ENCODE measurements at regions not wholly inside any gene's neighbourhood (a gene's known extent, or its start where the extent isn't known, plus 50 kb on each side); places are given as distances from the start of the nearest gene placed in this dataset.

DNA sequence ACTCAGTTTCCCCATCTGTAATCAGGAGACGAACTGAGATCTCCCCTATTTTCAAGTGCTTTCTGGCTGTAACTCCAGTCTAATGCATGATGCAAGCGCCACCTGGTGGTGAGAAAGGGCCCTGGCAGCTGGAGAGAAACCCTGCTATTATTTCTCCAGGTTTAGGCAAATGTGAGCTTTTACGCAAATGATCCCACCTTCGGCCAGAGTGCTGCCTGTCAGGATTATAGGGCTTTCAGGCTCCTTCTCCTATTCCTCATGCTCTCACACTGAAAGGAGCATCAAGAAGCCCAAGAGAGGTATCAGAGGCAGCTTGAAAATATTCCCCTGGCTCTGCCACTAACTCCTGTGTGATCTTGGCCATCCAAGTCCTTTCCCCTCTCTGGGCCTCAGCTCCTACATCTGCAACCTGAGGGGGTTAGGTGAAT is 93.9 kb upstream of the RASGRF1 start:
- intact Hi-C loops (cut with DNase I; ENCODE audit: low total_unique reads): loop anchor here (2.0 to 5.0 kb wide), 2 partner anchors 156 to 277 kb away; no protein-coding TSS in a partner anchor
- H3K4me3 ChIP-seq: no peak overlapping the region
- no peaks in the 10 kb centered on the region for H3K9me3 ChIP-seq

DNA sequence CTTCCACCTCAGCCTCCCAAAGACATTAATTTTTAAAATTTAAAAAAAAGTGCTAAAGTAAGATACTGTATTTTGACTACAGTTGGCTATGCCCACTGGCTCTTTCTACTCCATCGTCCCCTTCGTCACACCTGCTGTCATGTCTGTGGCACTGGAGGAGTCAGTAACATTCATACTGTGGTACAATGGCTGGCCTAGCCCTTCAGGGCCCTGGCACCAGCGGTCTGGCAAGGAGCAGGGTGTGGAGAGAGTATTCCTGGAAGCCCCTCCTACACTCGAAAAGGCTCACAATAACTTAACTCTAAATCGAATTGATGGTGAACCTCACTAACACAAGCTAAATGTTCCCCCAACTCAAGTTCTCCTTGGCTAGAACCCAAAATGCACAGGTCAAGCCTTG is 89.7 kb upstream of the RASGRF1 start:
- 84 to 90% (median 88%) methylated on average over 5 of the region's 5 CpGs for WGBS, 5 donors
- no peak overlapping the region for H3K4me3 ChIP-seq
- no peak for DNase-seq
- peaks cover 0 to 15% (median 0%) of the 10 kb centered on the region in 7 donors for H3K27me3 ChIP-seq (replicated peaks in 1 of 7)
- H3K27ac ChIP-seq: no peak overlapping the region
- peaks cover 0 to 5% (median 0%) of the 10 kb centered on the region in 6 donors for H3K4me1 ChIP-seq
- TF ChIP-seq, protein P1, sequence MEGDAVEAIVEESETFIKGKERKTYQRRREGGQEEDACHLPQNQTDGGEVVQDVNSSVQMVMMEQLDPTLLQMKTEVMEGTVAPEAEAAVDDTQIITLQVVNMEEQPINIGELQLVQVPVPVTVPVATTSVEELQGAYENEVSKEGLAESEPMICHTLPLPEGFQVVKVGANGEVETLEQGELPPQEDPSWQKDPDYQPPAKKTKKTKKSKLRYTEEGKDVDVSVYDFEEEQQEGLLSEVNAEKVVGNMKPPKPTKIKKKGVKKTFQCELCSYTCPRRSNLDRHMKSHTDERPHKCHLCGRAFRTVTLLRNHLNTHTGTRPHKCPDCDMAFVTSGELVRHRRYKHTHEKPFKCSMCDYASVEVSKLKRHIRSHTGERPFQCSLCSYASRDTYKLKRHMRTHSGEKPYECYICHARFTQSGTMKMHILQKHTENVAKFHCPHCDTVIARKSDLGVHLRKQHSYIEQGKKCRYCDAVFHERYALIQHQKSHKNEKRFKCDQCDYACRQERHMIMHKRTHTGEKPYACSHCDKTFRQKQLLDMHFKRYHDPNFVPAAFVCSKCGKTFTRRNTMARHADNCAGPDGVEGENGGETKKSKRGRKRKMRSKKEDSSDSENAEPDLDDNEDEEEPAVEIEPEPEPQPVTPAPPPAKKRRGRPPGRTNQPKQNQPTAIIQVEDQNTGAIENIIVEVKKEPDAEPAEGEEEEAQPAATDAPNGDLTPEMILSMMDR (IDR thresholded peaks at IDR 0.05 in 8 of 11, conservative IDR thresholded peaks at IDR 0.05 in 3 of 11): no peak
- TF ChIP-seq POLR2A (IDR thresholded peaks at IDR 0.05) (no peak), POLR2AphosphoS5 (IDR thresholded peaks at IDR 0.05) (no peak)
- intact Hi-C loops (cut with DNase I; ENCODE audit: low total_unique reads): loop anchor here (5.0 kb wide), 1 partner anchor 273 kb away; no protein-coding TSS in a partner anchor
- no peaks in the 10 kb centered on the region for H3K9me3 ChIP-seq
- no peaks in the 10 kb centered on the region for H3K36me3 ChIP-seq

More for the DNA sequence above, 93.9 kb upstream of the RASGRF1 start:
- Histone ChIP-seq H3K27ac (no peak overlapping the region), H3K36me3 (no peaks in the 10 kb centered on the region), H3K4me1 (peaks cover 0 to 5% (median 0%) of the 10 kb centered on the region in 6 donors), H3K27me3 (replicated peaks in 1 of 7) (peaks cover 0 to 4% (median 0%) of the 10 kb centered on the region in 7 donors)
- 9 to 19% (median 11%) methylated on average over 4 of the region's 4 CpGs for WGBS, 5 donors
- TF ChIP-seq POLR2A (IDR thresholded peaks at IDR 0.05) (no peak), POLR2AphosphoS5 (IDR thresholded peaks at IDR 0.05) (no peak)
- TF ChIP-seq, protein P1 (IDR thresholded peaks at IDR 0.05 in 8 of 11, conservative IDR thresholded peaks at IDR 0.05 in 3 of 11): peak; percentile 66 to 96 (median 91)
- peak; percentile 88 for DNase-seq

DNA sequence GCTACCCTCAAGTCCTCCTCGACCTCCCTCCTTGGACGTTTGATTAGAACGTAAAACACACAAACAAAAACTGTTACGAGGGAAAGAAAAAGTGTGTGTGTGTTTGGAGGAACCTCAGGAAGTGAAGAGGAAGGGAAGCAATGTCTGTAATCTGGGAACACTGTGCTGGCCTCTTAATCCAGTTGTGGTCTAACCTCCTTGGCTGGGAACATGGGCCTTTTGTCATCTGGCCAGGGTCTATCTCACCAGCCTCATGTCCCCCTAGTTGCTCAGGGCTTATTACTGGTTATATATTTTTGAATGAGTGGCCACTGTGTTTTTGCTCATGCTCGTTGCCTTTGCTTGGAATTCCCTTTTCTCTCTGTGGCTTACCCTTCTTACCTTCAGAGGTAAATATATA is 89.0 kb upstream of the RASGRF1 start:
- TF ChIP-seq POLR2A (IDR thresholded peaks at IDR 0.05) (no peak), POLR2AphosphoS5 (IDR thresholded peaks at IDR 0.05) (no peak)
- TF ChIP-seq, protein P1 (IDR thresholded peaks at IDR 0.05 in 8 of 11, conservative IDR thresholded peaks at IDR 0.05 in 3 of 11): no peak
- Histone ChIP-seq H3K36me3 (no peaks in the 10 kb centered on the region), H3K9me3 (no peaks in the 10 kb centered on the region), H3K4me3 (no peak overlapping the region), H3K4me1 (peaks cover 0 to 5% (median 0%) of the 10 kb centered on the region in 6 donors), H3K27me3 (replicated peaks in 1 of 7) (peaks cover 0 to 21% (median 0%) of the 10 kb centered on the region in 7 donors), H3K27ac (no peak overlapping the region)
- intact Hi-C loops (cut with DNase I; ENCODE audit: low total_unique reads): no loop called here
- 76 to 88% (median 86%) methylated on average over 5 of the region's 5 CpGs for WGBS, 5 donors
- no peak for DNase-seq

DNA sequence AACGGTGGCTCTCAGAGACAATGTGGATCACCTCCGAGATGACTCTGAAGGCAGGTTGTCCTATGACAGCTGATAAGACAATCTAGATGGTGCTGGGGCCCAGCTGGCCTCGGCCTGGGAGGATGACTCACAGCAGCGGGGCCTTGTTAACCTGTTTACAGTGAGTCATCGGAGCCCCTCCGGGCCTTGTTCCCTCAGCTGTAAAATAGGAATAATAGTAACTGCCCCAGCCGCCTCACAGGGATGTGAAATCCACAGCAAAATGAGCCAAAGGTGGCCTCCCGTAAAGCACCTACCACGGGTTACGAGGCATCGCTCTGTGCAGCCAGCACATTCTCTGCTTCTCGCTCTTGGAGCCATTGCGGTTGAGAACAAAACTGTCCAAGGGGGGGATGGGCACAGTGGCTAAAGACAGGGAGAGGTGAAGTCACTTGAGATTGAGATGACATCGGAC is 88.6 kb upstream of the RASGRF1 start:
- DNase-seq: no peak
- H3K36me3 ChIP-seq: no peaks in the 10 kb centered on the region
- H3K9me3 ChIP-seq: no peaks in the 10 kb centered on the region
- WGBS, 5 donors: 82 to 92% (median 87%) methylated on average over 12 to 14 of the region's 14 CpGs
- TF ChIP-seq, protein P1 (IDR thresholded peaks at IDR 0.05 in 8 of 11, conservative IDR thresholded peaks at IDR 0.05 in 3 of 11): no peak
- TF ChIP-seq POLR2A (IDR thresholded peaks at IDR 0.05) (no peak), POLR2AphosphoS5 (IDR thresholded peaks at IDR 0.05) (no peak)
- H3K4me3 ChIP-seq: no peak overlapping the region
- intact Hi-C loops (cut with DNase I; ENCODE audit: low total_unique reads): no loop called here
- peaks cover 0 to 25% (median 0%) of the 10 kb centered on the region in 7 donors for H3K27me3 ChIP-seq (replicated peaks in 1 of 7)
- no peak overlapping the region for H3K27ac ChIP-seq
- H3K4me1 ChIP-seq: no peaks in the 10 kb centered on the region
